ENCODE measurements at regions not wholly inside any gene's neighbourhood (a gene's known extent, or its start where the extent isn't known, plus 50 kb on each side); places are given as distances from the start of the nearest gene placed in this dataset.

GRCh38 chr22:22358686-22359085, 114.1 kb downstream of the VPREB1 start:
- no peak for DNase-seq (ENCODE audit: low read depth)
- H3K4me3 ChIP-seq (replicated peaks; ENCODE audit: low read depth, low read length) = no peak overlapping the region
- no peak for TF ChIP-seq CTCF (IDR thresholded peaks at IDR 0.05; ENCODE audit: low read length, missing control alignments)

GRCh38 chr22:22359465-22359864, 114.9 kb downstream of the VPREB1 start:
- H3K4me3 ChIP-seq (replicated peaks; ENCODE audit: low read depth, low read length) = no peak overlapping the region
- TF ChIP-seq CTCF (IDR thresholded peaks at IDR 0.05; ENCODE audit: low read length, missing control alignments) = no peak
- no peak for DNase-seq (ENCODE audit: low read depth)

- TF ChIP-seq CTCF (IDR thresholded peaks at IDR 0.05; ENCODE audit: low read length, missing control alignments) = no peak
- H3K4me3 ChIP-seq (replicated peaks; ENCODE audit: low read depth, low read length) = no peak overlapping the region
Observed at GRCh38 chr22:22360014-22360413, 115.4 kb downstream of the VPREB1 start.

GRCh38 chr22:22362311-22362710, 117.7 kb downstream of the VPREB1 start:
- no peak for TF ChIP-seq CTCF (IDR thresholded peaks at IDR 0.05; ENCODE audit: low read length, missing control alignments)
- no peak for DNase-seq (ENCODE audit: low read depth)

More at GRCh38 chr22:22360014-22360413, 115.4 kb downstream of the VPREB1 start:
- DNase-seq (ENCODE audit: low read depth) = no peak

GRCh38 chr22:22362936-22363335, 118.3 kb downstream of the VPREB1 start:
- TF ChIP-seq CTCF (IDR thresholded peaks at IDR 0.05; ENCODE audit: low read length, missing control alignments) = no peak
- DNase-seq (ENCODE audit: low read depth) = no peak

More at GRCh38 chr22:22362311-22362710, 117.7 kb downstream of the VPREB1 start:
- H3K4me3 ChIP-seq (replicated peaks; ENCODE audit: low read depth, low read length) = no peak overlapping the region

GRCh38 chr22:22364207-22364606, 119.6 kb downstream of the VPREB1 start:
- no peak for DNase-seq (ENCODE audit: low read depth)
- TF ChIP-seq CTCF (IDR thresholded peaks at IDR 0.05; ENCODE audit: low read length, missing control alignments) = no peak
- H3K4me3 ChIP-seq (replicated peaks; ENCODE audit: low read depth, low read length) = no peak overlapping the region

More at GRCh38 chr22:22362936-22363335, 118.3 kb downstream of the VPREB1 start:
- H3K4me3 ChIP-seq (replicated peaks; ENCODE audit: low read depth, low read length) = no peak overlapping the region

- no peak for DNase-seq (ENCODE audit: low read depth)
- TF ChIP-seq CTCF (IDR thresholded peaks at IDR 0.05; ENCODE audit: low read length, missing control alignments) = no peak
- no peak overlapping the region for H3K4me3 ChIP-seq (replicated peaks; ENCODE audit: low read depth, low read length)
Observed at GRCh38 chr22:22366537-22366936, 122.0 kb downstream of the VPREB1 start.
